ENCODE measurements at regions not wholly inside any gene's neighbourhood (a gene's known extent, or its start where the extent isn't known, plus 50 kb on each side); places are given as distances from the start of the nearest gene placed in this dataset.

DNA sequence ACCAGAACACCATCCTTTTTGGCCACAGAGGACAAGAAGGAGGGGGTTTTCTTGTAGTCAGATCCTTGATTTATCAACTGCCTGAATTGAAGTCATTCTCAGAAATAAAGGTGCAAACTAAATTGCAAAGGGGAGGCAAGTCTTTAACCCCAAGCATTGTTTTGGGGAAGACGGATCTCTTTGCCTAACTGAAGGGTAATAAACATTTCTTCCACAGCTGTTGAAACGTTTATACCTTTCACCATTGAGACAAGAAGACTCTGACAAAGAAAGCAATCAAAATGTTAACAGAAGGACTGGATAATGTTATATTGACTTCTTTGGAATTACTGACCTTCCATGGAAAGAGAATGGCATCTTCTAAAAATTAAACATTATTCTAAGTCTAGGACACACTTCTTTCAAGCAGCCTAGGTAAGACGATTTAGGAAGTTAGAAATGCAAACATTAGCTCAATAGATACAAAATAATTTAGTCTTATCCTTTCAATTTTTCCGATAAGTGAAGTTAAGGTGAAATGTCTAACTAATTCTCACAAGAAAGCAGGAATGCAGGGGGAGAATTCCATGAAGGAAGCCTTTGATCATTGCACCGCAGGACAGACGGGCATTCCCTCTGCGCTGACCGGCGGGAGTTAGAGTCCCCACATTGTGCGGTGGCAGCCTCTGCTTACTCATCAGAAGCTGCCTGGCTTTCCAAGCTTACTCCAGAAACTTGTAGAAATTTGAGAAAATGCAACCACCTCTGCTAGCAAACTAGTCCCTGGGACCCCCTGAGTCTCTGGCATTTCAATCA, 69.4 kb upstream of the COPS8 start:
- no peak for DNase-seq

DNA sequence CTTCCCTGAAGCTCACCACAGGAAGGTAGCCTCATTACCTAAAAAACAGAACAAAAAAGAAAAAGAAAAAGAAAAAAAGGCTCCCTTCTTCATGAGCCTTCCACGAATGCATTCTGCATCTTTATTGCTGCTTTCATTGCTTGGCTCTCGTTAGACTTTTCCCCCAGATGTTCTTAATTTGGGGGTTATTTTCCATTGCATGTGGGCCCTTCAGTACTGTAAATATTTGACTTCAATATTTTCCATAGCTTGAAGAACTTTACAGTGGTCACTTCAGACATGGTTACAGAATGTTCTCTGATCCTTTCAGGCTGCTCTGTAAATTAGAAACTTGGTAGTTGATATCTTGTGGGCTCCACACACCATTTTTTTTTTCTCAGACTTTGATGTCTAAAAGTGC, 65.6 kb upstream of the COPS8 start:
- DNase-seq, result no peak

DNA sequence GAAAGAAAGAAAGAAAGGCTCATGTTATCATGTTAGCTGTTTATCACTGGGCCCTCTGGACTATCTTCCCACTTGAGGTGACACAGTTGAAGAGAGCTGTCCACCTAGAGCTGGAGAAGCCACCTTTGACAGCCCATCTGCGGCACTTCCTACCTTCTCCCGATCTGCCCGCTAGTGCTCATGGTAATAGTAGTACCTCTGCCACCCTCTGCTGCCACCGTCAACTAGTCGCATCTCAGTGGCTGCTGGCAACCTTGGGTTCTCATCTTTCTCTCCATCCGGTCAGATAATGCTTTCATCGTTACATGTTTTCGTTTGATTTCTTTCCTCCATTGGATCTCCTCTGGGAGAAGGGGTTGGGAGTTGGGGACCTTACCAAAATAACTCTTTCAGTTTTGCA, 63.2 kb upstream of the COPS8 start:
- DNase-seq, result no peak

DNA sequence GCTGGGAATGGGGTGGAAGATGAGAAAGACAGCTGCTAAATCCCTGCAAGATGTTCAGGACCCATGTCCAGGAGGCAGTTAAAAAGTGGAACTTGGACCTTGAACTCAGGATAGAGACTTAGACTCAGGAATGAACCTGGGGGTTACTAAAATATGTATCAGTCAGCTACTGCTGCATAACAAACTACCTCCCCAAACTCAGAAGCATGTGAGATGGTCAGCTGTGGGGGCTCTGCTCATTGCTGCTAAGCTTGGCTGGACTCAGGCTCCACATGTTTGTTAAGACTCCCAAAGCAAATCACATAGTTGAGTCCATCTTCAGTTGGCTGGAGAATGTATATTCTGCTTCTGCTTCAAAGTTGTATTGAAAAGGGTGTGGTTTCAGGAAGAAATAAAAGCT, 61.4 kb upstream of the COPS8 start:
- no peak for DNase-seq

DNA sequence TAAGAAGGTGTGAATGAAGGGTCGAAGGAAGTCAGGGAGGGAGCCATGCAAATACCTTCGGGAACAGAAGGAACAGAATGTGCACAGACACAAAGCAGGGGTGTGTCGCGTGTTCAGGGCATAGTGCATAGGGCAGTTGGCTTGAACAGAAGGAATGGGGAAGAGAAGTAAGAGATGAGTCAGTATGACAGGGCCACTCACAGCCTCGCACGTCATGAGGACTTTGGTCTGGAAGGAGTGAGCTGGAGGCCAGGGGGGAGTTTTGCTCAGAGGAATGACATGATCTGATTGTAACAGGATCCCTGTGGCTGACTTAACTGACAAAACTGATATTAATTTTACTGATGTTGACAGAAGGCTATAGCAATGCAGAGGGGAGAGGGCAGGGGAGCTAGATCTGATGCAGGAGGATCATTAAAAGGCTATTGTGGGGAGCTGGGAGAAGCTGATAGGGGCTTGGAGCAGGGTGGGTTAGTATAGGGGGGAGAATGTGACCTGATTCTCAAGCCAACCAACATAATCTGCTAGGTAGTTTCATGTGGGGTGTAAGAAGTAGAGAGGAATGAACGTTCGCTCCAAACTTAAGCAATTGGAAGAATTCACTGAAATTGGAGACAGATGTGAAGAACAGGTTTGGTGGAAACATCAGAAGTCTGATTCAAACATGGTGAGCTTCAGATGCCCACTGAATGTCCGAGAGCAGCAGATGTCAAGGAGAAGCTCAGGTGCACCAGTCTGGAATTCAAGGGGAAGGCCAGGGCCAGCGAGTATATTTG, 60.4 kb upstream of the COPS8 start:
- DNase-seq, result no peak

DNA sequence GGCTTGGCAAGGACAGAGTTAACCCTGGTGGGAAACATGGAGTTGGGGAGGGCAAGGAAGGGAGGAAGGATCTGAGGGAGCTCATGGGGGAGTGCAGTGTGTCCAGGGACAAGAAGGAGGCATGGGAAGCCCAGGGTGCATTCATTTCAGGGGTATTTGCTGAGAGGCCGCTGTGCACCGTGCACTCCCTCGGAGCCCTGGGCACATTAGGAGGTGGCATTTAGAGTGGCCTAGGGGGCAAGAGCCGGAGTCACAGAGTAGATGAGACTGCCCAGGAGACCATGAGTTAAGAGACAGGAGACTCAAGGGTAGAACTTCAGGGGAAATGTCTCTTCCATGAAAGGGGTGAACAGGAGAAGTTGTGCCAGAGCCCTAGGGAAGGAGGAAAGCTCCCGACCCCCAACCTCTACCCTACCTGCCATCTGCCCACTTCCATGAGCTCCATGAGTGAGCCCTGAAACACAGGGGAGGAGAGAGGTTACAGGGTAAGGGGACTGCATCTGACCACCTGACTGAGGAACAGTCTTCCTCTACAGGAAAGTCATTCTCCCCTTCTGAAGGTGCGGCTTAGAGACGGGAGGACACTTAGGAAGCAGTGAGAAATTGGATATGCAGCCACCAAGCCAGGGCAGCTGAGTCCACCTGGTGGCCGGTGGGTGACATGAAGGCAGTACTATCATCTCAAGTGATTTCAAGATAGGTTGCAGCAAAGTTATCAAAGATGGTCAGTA, 58.5 kb upstream of the COPS8 start:
- no peak for DNase-seq

DNA sequence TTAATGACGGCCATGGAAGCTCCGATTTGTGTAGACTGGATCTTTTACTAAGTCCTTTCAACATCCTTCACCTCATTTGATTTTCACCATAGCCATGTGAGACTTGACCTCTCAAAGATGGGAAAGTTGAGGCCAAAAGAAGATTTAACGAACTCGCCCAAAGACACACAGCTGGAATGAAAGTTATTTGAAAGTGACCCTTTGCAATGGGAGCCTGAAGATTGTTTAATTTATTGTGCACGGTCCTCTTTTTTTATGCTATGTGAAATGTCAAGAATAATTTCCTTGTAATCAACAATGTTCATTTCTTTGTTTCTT, 58.0 kb upstream of the COPS8 start:
- DNase-seq, result no peak

DNA sequence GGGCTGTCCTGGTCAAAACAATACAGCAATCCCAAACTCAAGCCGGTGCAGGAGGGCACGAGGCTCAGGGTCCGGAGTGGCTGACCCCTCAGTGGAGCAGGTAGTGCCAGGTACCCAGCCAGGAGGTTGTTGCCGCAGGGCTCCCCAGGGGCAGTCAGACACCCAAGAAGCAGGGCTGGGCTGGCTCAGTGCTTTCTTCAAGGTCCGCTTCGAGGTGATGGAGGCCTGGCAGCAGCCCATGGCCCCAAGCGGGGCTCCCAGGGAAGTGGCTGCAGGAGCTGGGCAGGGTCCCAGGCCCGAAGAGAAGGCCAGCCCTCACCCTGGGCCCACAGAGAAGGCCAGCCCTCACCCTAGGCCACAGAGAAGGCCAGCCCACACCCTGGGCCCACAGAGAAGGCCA, 55.3 kb upstream of the COPS8 start:
- no peak for DNase-seq

DNA sequence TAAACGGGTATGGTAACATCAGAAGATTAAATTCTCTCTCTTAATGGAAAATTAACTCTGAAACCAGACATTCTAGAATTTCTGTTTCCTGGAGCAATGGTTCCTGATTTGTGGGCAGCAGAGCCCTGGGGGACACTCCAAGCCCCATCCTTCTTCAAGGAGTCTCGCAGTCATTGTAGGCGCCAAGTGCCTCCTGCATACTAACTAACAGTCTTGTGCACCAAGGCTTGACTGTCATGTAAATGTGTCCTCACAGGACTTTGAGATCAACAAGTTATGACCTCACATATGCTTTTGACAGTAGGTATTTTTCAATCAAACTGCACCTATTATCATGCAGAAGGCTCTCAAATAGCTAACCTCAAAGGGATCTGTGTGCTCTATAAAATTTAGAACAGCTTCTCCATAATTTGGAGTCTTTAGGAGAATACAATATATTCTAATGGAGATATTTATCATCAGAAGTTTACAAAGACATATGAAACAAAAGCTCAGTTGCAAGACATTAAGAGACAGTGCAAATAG, 52.1 kb upstream of the COPS8 start:
- DNase-seq, result no peak

DNA sequence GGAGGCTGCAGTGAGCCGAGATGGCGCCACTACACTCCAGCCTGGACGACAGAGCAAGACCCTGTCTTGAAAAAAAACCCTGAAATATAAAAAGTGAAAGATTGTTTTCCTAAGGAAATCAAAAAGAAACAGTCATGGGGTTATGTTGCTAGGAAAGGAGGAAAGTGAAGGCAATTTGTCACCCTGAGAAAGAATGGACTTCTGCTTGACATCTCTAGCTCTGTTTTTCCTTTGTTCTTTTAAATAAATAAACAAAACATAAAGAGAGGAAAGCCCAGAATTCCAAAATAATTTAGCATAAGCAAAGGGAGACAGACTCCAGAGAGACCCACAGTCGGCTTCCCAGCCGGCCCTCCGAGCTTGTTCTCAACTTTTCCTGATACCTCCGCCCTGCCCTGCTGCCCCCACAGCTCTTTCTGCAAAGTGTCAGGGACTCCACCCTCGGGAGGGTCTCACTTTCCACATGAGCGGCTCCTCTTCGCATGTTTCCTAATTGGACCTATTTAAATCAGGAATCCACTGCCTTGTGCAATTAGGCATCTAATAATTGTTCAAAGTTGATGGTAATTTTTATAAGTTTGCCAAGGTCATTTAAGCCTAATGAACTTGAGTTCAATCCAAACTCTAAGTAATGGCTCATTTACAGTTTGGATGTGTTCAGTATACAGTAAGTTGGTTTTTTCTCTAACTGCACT, 49.8 kb upstream of the COPS8 start:
- DNase-seq, result no peak
